ENCODE measurements at regions not wholly inside any gene's neighbourhood (a gene's known extent, or its start where the extent isn't known, plus 50 kb on each side); places are given as distances from the start of the nearest gene placed in this dataset.

- TF ChIP-seq ZNF274 (IDR thresholded peaks at IDR 0.05; ENCODE audit: borderline replicate concordance, extremely low read depth, low read length): no peak
- no peak for TF ChIP-seq EP300 (IDR thresholded peaks at IDR 0.05; ENCODE audit: borderline replicate concordance in 1 of 2, low read depth in 2 of 2, low read length in 2 of 2)
- no peak for TF ChIP-seq EZH2 (IDR thresholded peaks at IDR 0.05; ENCODE audit: low read depth, low read length, severe bottlenecking)
- no peak for TF ChIP-seq SP2 (IDR thresholded peaks at IDR 0.05; ENCODE audit: low read length)
- no peak for TF ChIP-seq CTCF (IDR thresholded peaks at IDR 0.05; ENCODE audit: control extremely low read depth in 1 of 3, insufficient read depth in 1 of 3, low read depth in 1 of 3, low read length in 3 of 3)
- no peak for TF ChIP-seq RAD21 (IDR thresholded peaks at IDR 0.05 in 1 of 2, conservative IDR thresholded peaks at IDR 0.05 in 1 of 2; ENCODE audit: low read depth in 2 of 2, low read length in 2 of 2)
- no peak for TF ChIP-seq CHD1 (IDR thresholded peaks at IDR 0.05; ENCODE audit: low read depth, low read length)
- TF ChIP-seq KDM5A (IDR thresholded peaks at IDR 0.05; ENCODE audit: low read length): no peak
- TF ChIP-seq SIRT6 (IDR thresholded peaks at IDR 0.05; ENCODE audit: low read length): no peak
- no peak for TF ChIP-seq POU5F1 (IDR thresholded peaks at IDR 0.05; ENCODE audit: low read depth, low read length)
- no peak for TF ChIP-seq POLR2A (IDR thresholded peaks at IDR 0.05; ENCODE audit: control extremely low read depth in 1 of 2, low read depth in 2 of 2, low read length in 2 of 2)
- no peak for TF ChIP-seq CREB1 (IDR thresholded peaks at IDR 0.05)
- TF ChIP-seq NRF1 (IDR thresholded peaks at IDR 0.05; ENCODE audit: low read depth, low read length): no peak
- no peak for TF ChIP-seq BRCA1 (IDR thresholded peaks at IDR 0.05; ENCODE audit: low read depth, low read length)
These were observed 127.6 kb upstream of the NANOS1 start for GRCh38 chr10:118901906-118902305.

All from H1 (cell line).